Ascending aorta (tissue), 2 donors: ENCODE measurements at regions not wholly inside any gene's neighbourhood (a gene's known extent, or its start where the extent isn't known, plus 50 kb on each side); places are given as distances from the start of the nearest gene placed in this dataset.
"Not testable (repeated sequence)": the region's sequence is repeated elsewhere in the genome, so short reads cannot be mapped to it uniquely, and the experiment has no call there.

Experiments
- DNase-seq, 2 donors: peaks; one replicate each; pipeline ENCODE4 v3.0.0-alpha.2; 2019; ENCODE audit warnings: low spot score in 2 of 2
- H3K27ac ChIP-seq, 2 donors: fragments of 200-600 bp; sonication (generic); one replicate each; pipeline ENCODE4 v1.5.1; 2016 to 2017; ENCODE audit warnings: mild to moderate bottlenecking in 1 of 2
- H3K27me3 ChIP-seq: fragments of 200-600 bp; sonication (generic); one replicate; pipeline ENCODE4 v1.5.1; 2017
- H3K36me3 ChIP-seq, 2 donors: fragments of 200-600 bp; sonication (generic); one replicate each; pipeline ENCODE4 v1.5.1; 2016
- H3K4me1 ChIP-seq, 2 donors: fragments of 200-600 bp; sonication (generic); one replicate each; pipeline ENCODE4 v1.5.1; 2016 to 2017; ENCODE audit warnings: mild to moderate bottlenecking in 1 of 2
- H3K4me3 ChIP-seq, 2 donors: fragments of 200-600 bp; sonication (generic); one replicate each; pipeline ENCODE4 v1.5.1; 2016 to 2017; ENCODE audit warnings: mild to moderate bottlenecking in 1 of 2
- H3K9me3 ChIP-seq, 2 donors: fragments of 200-600 bp; sonication (generic); one replicate each; pipeline ENCODE4 v1.5.1; 2016
- intact Hi-C: fragments of 100-400 bp; cut with DNase I; formaldehyde crosslinking; loops from one replicate; pipeline ENCODE4 v1.15.1; 2023
- TF ChIP-seq, protein P1 (sequence below), 3 experiments: fragments of 200-600 bp in 2 of 3; fragments of 450-650 bp in 1 of 3; sonication (generic) in 2 of 3; IDR thresholded peaks; one replicate each; pipeline ENCODE4 v1.5.1; 2016 to 2019; ENCODE audit warnings: antibody characterized with exemption in 3 of 3, mild to moderate bottlenecking in 1 of 3, moderate library complexity in 1 of 3

DNA sequence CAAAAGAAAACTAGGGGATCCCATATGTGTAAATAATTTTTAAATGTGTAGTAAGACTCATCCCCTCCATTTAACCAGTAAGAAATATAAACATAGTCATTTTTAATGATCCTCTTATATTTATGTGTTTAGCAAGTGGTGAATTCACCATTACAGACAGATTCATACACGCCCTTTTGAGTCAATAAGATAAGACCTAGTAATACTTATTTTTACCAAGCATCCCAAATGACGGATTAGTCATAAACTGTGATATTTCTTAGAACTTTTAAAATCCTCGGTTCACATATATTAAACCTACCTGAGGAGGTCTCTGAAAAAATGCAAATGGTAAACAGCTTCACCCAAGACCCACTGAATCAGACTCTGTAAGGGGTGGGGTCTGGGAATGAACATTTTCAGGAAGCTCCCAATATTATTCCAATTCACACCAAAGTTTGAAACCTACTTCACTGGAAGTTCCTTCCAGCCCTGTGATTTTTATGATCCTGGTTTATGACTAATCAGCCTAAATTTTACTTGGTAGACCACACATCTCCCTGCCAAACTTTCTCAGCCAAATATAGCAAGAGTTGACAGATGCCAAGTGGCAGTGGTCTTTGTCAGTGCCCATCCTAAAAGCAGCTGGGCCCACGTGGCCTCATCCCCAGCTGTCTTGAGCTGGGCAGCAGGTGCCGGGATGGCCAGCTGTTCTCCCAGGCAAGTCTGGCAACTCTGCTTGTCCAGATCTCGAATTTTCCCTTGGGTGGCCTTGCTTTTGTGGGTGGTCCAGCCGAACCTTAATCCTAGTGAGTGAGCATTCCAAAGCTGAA is 559.0 kb upstream of the RGMB start:
- TF ChIP-seq, protein P1, sequence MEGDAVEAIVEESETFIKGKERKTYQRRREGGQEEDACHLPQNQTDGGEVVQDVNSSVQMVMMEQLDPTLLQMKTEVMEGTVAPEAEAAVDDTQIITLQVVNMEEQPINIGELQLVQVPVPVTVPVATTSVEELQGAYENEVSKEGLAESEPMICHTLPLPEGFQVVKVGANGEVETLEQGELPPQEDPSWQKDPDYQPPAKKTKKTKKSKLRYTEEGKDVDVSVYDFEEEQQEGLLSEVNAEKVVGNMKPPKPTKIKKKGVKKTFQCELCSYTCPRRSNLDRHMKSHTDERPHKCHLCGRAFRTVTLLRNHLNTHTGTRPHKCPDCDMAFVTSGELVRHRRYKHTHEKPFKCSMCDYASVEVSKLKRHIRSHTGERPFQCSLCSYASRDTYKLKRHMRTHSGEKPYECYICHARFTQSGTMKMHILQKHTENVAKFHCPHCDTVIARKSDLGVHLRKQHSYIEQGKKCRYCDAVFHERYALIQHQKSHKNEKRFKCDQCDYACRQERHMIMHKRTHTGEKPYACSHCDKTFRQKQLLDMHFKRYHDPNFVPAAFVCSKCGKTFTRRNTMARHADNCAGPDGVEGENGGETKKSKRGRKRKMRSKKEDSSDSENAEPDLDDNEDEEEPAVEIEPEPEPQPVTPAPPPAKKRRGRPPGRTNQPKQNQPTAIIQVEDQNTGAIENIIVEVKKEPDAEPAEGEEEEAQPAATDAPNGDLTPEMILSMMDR (IDR thresholded peaks at IDR 0.05), result no peak
- DNase-seq, result no peak
- intact Hi-C loops, result no loop called here

DNA sequence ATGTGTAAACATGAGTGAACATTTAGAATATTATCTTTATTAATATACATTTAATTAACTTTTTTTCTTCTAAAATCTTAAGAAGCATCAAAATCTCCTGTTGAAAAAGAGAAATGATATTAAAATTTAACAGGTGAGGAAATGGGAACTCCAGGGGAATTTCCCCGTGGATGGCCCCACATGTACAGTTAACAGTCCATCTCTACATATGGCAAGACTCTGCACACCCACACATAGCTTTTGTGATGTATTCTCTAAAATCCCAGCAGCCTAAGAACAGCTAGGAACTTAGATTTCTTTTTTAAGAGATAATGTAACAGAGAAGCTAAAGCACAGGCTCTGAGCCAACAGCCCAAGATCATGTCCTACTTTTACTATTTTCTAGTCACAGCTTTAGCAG is 556.3 kb upstream of the RGMB start:
- Histone ChIP-seq H3K4me1 (no peaks in the 10 kb centered on the region), H3K4me3 (no peak overlapping the region), H3K9me3 (no peaks in the 10 kb centered on the region), H3K36me3 (no peaks in the 10 kb centered on the region), H3K27ac (no peak overlapping the region), H3K27me3 (no peaks in the 10 kb centered on the region)
- TF ChIP-seq, protein P1 (IDR thresholded peaks at IDR 0.05), result no peak
- intact Hi-C loops, result no loop called here
- DNase-seq, result no peak

More for the DNA sequence above, 559.0 kb upstream of the RGMB start:
- H3K4me3 ChIP-seq, result no peak overlapping the region
- no peaks in the 10 kb centered on the region for H3K27me3 ChIP-seq
- no peaks in the 10 kb centered on the region for H3K9me3 ChIP-seq
- no peaks in the 10 kb centered on the region for H3K36me3 ChIP-seq
- no peaks in the 10 kb centered on the region for H3K4me1 ChIP-seq
- H3K27ac ChIP-seq, result no peak overlapping the region

DNA sequence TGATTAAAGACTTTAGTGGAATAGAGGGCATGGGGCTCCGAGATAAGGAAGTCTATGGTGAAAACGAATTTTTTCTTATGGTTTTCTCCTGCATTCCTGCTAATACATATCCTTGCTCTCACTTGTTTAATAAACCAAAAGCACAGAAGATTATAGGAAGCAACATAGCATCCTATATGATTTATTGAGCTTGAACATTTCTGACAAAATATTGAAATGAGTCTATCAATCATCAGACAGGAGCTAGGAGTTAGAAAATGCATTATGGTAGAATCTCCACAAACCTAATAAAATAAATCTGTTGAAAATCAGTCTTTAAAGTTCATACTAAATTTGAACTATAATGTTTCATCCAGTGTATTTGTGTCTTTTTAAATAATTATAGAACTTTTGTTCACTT is 554.6 kb upstream of the RGMB start:
- H3K36me3 ChIP-seq, result no peaks in the 10 kb centered on the region
- no peaks in the 10 kb centered on the region for H3K9me3 ChIP-seq
- TF ChIP-seq, protein P1 (IDR thresholded peaks at IDR 0.05), result no peak
- no peak overlapping the region for H3K4me3 ChIP-seq
- intact Hi-C loops, result no loop called here
- no peaks in the 10 kb centered on the region for H3K4me1 ChIP-seq
- H3K27me3 ChIP-seq, result no peaks in the 10 kb centered on the region
- H3K27ac ChIP-seq, result no peak overlapping the region
- no peak for DNase-seq

DNA sequence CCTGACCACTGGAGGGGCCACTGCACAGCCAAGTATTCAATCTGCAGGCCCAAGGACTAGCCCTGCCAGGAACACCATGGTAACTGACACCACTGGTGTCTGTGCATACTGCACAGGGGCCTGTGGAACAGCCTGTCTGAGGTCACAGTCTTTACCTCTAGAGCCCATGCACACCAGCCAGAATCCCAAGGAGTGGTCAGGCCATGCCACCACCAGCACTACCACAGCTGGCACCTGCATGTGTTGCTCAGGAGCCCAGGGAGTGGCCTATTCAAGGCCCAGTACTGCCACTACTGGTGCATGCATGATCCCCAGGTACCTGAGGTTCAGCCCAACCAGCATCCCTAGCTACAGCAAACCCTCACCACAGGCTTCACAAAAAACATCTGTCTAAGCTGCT is 546.0 kb upstream of the RGMB start:
- Histone ChIP-seq H3K36me3 (no peaks in the 10 kb centered on the region), H3K27me3 (no peaks in the 10 kb centered on the region), H3K4me1 (no peaks in the 10 kb centered on the region), H3K27ac (no peak overlapping the region), H3K4me3 (no peak overlapping the region), H3K9me3 (peaks cover 0 to 13% of the 10 kb centered on the region in 2 donors)
- intact Hi-C loops, result no loop called here
- no peak for DNase-seq
- TF ChIP-seq, protein P1 (IDR thresholded peaks at IDR 0.05), result no peak

DNA sequence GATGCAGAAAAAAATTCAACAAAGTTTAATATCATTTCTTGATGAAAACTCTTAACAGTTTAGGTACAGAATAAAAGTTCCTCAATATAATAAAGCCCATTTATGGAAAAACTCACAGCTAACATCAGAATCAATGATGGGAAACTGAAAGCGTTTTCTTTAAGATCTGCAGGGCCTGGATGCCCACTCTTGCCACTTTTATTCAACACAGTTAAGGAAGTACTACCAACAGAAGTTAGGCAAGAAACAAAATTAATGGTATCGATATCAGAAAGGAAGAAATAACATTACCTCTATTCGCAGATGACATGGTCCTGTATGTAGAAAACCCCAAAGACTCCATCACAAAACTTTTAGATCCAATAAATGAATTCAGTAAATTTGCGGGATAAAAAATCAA is 542.4 kb upstream of the RGMB start:
- Histone ChIP-seq H3K4me3 (no peak overlapping the region), H3K36me3 (no peaks in the 10 kb centered on the region), H3K9me3 (peaks cover 0 to 9% of the 10 kb centered on the region in 2 donors), H3K27ac (no peak overlapping the region), H3K4me1 (no peaks in the 10 kb centered on the region), H3K27me3 (no peaks in the 10 kb centered on the region)
- DNase-seq, result no peak
- intact Hi-C loops, result no loop called here
- TF ChIP-seq, protein P1 (IDR thresholded peaks at IDR 0.05), result no peak

DNA sequence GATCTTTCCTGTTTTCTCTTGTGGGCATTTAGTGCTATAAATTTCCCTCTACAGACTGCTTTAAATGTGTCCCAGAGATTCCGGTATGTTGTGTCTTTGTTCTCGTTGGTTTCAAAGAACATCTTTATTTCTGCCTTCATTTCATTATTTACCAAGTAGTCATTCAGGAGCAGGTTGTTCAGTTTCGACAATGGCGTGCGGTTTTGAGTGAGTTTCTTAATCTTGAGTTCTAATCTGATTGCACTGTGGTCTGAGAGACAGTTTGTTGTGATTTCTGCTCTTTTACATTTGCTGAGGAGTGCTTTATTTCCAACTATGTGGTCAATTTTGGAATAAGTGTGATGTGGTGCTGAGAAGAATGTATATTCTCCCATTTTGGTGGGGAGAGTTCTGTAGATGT is 535.7 kb upstream of the RGMB start:
- H3K27me3 ChIP-seq, H3K4me1 ChIP-seq, H3K9me3 ChIP-seq, H3K36me3 ChIP-seq, DNase-seq, H3K4me3 ChIP-seq, intact Hi-C loops, H3K27ac ChIP-seq: not testable (repeated sequence)
